ENCODE measurements at regions not wholly inside any gene's neighbourhood (a gene's known extent, or its start where the extent isn't known, plus 50 kb on each side); places are given as distances from the start of the nearest gene placed in this dataset.

GRCh38 chr5:163357636-163358035 lies 79.8 kb upstream of the CCNG1 start:
- DNase-seq (ENCODE audit: low read depth) = no peak

GRCh38 chr5:163360656-163361055 lies 76.7 kb upstream of the CCNG1 start:
- DNase-seq (ENCODE audit: low read depth) = no peak

- no peak for DNase-seq (ENCODE audit: low read depth)
These were observed 75.9 kb upstream of the CCNG1 start for GRCh38 chr5:163361450-163361849.

- no peak for DNase-seq (ENCODE audit: low read depth)
These were observed 74.5 kb upstream of the CCNG1 start for GRCh38 chr5:163362840-163363371.

- DNase-seq (ENCODE audit: low read depth) = no peak
These were observed 74.0 kb upstream of the CCNG1 start for GRCh38 chr5:163363389-163363788.

GRCh38 chr5:163366757-163367156 lies 70.6 kb upstream of the CCNG1 start:
- DNase-seq (ENCODE audit: low read depth) = no peak

- DNase-seq (ENCODE audit: low read depth) = no peak
These were observed 67.5 kb upstream of the CCNG1 start for GRCh38 chr5:163369776-163370385.

- DNase-seq (ENCODE audit: low read depth) = no peak
These were observed 63.8 kb upstream of the CCNG1 start for GRCh38 chr5:163373436-163374084.

- no peak for DNase-seq (ENCODE audit: low read depth)
These were observed 59.4 kb upstream of the CCNG1 start for GRCh38 chr5:163377982-163378381.

GRCh38 chr5:163379298-163380155 lies 57.9 kb upstream of the CCNG1 start:
- no peak for DNase-seq (ENCODE audit: low read depth)

GRCh38 chr5:163381832-163382231 lies 55.6 kb upstream of the CCNG1 start:
- no peak for DNase-seq (ENCODE audit: low read depth)

GRCh38 chr5:163383754-163384153 lies 53.6 kb upstream of the CCNG1 start:
- DNase-seq (ENCODE audit: low read depth) = no peak

GRCh38 chr5:163384669-163385068 lies 52.7 kb upstream of the CCNG1 start:
- no peak for DNase-seq (ENCODE audit: low read depth)

- no peak for DNase-seq (ENCODE audit: low read depth)
These were observed 52.1 kb upstream of the CCNG1 start for GRCh38 chr5:163385271-163385670.

GRCh38 chr5:163385824-163386223 lies 51.6 kb upstream of the CCNG1 start:
- no peak for DNase-seq (ENCODE audit: low read depth)

GRCh38 chr5:163386352-163386751 lies 51.0 kb upstream of the CCNG1 start:
- no peak for DNase-seq (ENCODE audit: low read depth)

GRCh38 chr5:163387589-163388343 lies 49.6 kb upstream of the CCNG1 start:
- no peak for DNase-seq (ENCODE audit: low read depth)
